ENCODE measurements at regions not wholly inside any gene's neighbourhood (a gene's known extent, or its start where the extent isn't known, plus 50 kb on each side); places are given as distances from the start of the nearest gene placed in this dataset.

DNA sequence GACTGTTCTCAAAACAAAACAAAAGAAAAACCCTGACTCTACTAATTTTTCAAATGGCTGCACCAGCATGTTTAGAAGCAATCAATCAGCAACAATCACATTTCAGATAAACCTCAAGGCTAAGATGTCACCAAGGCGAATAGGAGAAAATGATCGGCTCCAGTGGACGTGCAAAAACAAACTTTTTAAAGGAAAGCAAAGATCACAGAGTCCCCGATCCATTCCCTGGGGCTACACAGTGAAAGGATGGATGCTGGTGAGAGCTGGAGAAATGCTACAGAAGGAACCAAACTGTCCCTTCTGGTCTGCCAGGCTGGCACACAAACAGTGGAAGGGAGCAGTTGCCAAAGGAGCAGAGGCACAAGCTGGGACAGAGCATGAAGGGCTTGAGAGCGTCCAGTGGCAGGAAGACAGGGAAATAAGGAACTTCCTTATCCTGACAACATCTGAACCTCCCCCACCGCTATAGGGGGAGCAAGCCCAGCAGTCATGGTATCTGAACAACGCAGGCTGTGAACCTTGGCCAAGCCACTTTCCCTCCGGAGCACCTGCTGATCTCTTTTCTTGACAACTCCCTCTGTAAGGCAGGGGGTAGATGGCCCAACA is 73.7 kb upstream of the HIVEP1 start:
- TF ChIP-seq ZBTB21 (tag by site-specific recombination; IDR thresholded peaks at IDR 0.05) (no peak), CTCF (tag by site-specific recombination; IDR thresholded peaks at IDR 0.05) (no peak)
